Nephron (organoid): ENCODE measurements at regions not wholly inside any gene's neighbourhood (a gene's known extent, or its start where the extent isn't known, plus 50 kb on each side); places are given as distances from the start of the nearest gene placed in this dataset.

Source experiments
- H3K27ac Mint-ChIP-seq, 3 experiments: 2 replicates each; pipeline ENCODE4 v1.8.0; 2020; ENCODE audit warnings: mixed read lengths in 3 of 3, mild to moderate bottlenecking in 2 of 3, moderate library complexity in 1 of 3
- H3K27me3 Mint-ChIP-seq: 2 replicates; pipeline ENCODE4 v1.8.0; 2021; ENCODE audit warnings: low read depth, mild to moderate bottlenecking, moderate library complexity, mixed read lengths
- H3K36me3 Mint-ChIP-seq: 2 replicates; pipeline ENCODE4 v1.8.0; 2020; ENCODE audit warnings: low read depth, mixed read lengths
- H3K4me1 Mint-ChIP-seq: 2 replicates; pipeline ENCODE4 v1.8.0; 2020; ENCODE audit warnings: mixed read lengths
- H3K4me3 Mint-ChIP-seq, 3 experiments: 2 replicates each; pipeline ENCODE4 v1.8.0; 2020; ENCODE audit warnings: mild to moderate bottlenecking in 3 of 3, mixed read lengths in 3 of 3, moderate library complexity in 2 of 3
- H3K9me3 Mint-ChIP-seq: 2 replicates; pipeline ENCODE4 v1.8.0; 2020; ENCODE audit warnings: mixed read lengths
- CTCF ChIP-seq, 3 experiments: fragments of 200-600 bp; sonication (generic); IDR thresholded peaks; one replicate each; pipeline ENCODE4 v1.5.0; 2021; ENCODE audit warnings: antibody characterized with exemption in 3 of 3; ENCODE audit not compliant: unreplicated experiment in 3 of 3

- Mint-ChIP-seq H3K36me3 (no peaks in the 10 kb centered on the region), H3K9me3 (peaks cover 2% of the 10 kb centered on the region), H3K27me3 (peaks cover 3% of the 10 kb centered on the region), H3K27ac (no peak overlapping the region), H3K4me1 (no peaks in the 10 kb centered on the region), H3K4me3 (no peak overlapping the region)
- no peak for TF ChIP-seq CTCF (IDR thresholded peaks at IDR 0.05; ENCODE audit: unreplicated experiment in 3 of 3)
Measured at GRCh38 chr5:110909415-110909814, 162.1 kb upstream of the TSLP start.

DNA sequence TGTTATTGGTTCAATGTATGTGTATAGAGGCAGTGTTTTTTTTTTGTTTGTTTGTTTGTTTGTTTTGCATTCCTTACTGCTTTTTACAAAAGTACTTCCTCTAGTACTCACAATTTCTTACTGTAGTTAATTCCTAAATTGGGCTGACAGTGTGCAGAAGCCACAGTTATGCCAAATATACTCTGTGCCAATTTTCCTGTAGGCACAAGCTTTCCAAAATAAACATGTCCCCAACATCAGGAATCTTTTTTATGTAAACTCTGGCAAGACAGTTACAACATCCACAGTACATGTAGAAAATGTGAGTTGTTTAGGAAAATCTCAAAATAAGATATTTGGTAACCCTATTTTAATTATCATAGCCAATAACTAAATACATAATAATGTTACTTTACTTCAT, 161.6 kb upstream of the TSLP start:
- no peak for TF ChIP-seq CTCF (IDR thresholded peaks at IDR 0.05; ENCODE audit: unreplicated experiment in 3 of 3)
- no peaks in the 10 kb centered on the region for H3K36me3 Mint-ChIP-seq
- H3K27me3 Mint-ChIP-seq, result peaks cover 3% of the 10 kb centered on the region
- peaks cover 2% of the 10 kb centered on the region for H3K9me3 Mint-ChIP-seq
- H3K4me1 Mint-ChIP-seq, result no peaks in the 10 kb centered on the region
- no peak overlapping the region for H3K4me3 Mint-ChIP-seq
- H3K27ac Mint-ChIP-seq, result no peak overlapping the region

- H3K27ac Mint-ChIP-seq, result no peak overlapping the region
- H3K27me3 Mint-ChIP-seq, result peaks cover 3% of the 10 kb centered on the region
- no peaks in the 10 kb centered on the region for H3K36me3 Mint-ChIP-seq
Measured at GRCh38 chr5:110913221-110913620, 158.3 kb upstream of the TSLP start.

DNA sequence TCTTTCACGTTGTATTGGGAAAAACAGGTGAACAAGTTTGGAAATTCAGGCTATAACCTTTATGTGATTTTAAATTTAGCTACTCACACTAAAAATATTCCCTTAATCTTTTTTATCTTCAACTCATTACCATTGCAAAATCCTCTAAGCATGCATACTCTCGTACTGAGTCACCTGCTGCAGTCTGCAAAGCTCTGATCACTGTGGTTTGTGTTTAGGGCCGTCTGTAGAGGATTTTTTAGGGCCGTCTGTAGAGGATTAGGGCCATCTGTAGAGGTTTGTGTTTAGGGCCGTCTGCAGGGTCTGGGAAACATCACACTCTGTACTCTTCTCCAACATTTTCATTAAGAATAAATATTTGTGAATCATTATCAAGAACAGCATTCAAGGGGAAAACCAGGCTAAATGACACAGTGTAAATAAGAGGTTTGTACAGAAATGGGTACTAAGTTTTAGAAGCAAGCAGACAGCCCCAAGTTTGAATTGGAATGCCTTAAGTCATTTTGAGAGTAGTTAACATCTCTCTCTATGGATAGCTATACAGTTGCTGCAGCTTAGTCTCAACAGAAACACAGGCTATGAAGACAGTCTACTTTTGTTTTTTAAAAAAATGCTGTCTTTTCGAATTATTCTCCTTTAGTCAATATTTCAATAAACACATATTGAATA, 155.0 kb upstream of the TSLP start:
- Mint-ChIP-seq H3K27me3 (peaks cover 3% of the 10 kb centered on the region), H3K27ac (peak overlapping the region in 1 of 3 experiments; percentile 0), H3K4me3 (no peak overlapping the region), H3K4me1 (peaks cover 17% of the 10 kb centered on the region), H3K9me3 (no peaks in the 10 kb centered on the region), H3K36me3 (no peaks in the 10 kb centered on the region)
- no peak for TF ChIP-seq CTCF (IDR thresholded peaks at IDR 0.05; ENCODE audit: unreplicated experiment in 3 of 3)

More at GRCh38 chr5:110913221-110913620, 158.3 kb upstream of the TSLP start:
- Mint-ChIP-seq H3K4me1 (peaks cover 13% of the 10 kb centered on the region), H3K9me3 (no peaks in the 10 kb centered on the region), H3K4me3 (no peak overlapping the region)
- TF ChIP-seq CTCF (IDR thresholded peaks at IDR 0.05; ENCODE audit: unreplicated experiment in 3 of 3), result no peak

GRCh38 chr5:110917161-110917875, 154.2 kb upstream of the TSLP start:
- no peaks in the 10 kb centered on the region for H3K9me3 Mint-ChIP-seq
- H3K4me1 Mint-ChIP-seq, result peaks cover 17% of the 10 kb centered on the region
- H3K27me3 Mint-ChIP-seq, result peaks cover 3% of the 10 kb centered on the region
- TF ChIP-seq CTCF (IDR thresholded peaks at IDR 0.05; ENCODE audit: unreplicated experiment in 3 of 3), result no peak
- H3K36me3 Mint-ChIP-seq, result no peaks in the 10 kb centered on the region
- H3K27ac Mint-ChIP-seq, result peak overlapping the region in 1 of 3 experiments; percentile 0
- H3K4me3 Mint-ChIP-seq, result no peak overlapping the region
